ENCODE measurements at regions not wholly inside any gene's neighbourhood (a gene's known extent, or its start where the extent isn't known, plus 50 kb on each side); places are given as distances from the start of the nearest gene placed in this dataset.
"Not testable (repeated sequence)": the region's sequence is repeated elsewhere in the genome, so short reads cannot be mapped to it uniquely, and the experiment has no call there.

- no peak for DNase-seq (ENCODE audit: low spot score)
These were observed 204.5 kb upstream of the LRATD1 start for GRCh38 chr2:14428056-14428455.

GRCh38 chr2:14433946-14434495, 198.5 kb upstream of the LRATD1 start:
- DNase-seq (ENCODE audit: low spot score) = no peak

GRCh38 chr2:14445670-14446069, 186.8 kb upstream of the LRATD1 start:
- DNase-seq (ENCODE audit: low spot score) = no peak

- no peak for DNase-seq (ENCODE audit: low spot score)
These were observed 184.2 kb upstream of the LRATD1 start for GRCh38 chr2:14448340-14448739.

GRCh38 chr2:14451312-14451711, 181.2 kb upstream of the LRATD1 start:
- no peak for DNase-seq (ENCODE audit: low spot score)

- DNase-seq (ENCODE audit: low spot score) = no peak
These were observed 178.3 kb upstream of the LRATD1 start for GRCh38 chr2:14454202-14454601.

- DNase-seq (ENCODE audit: low spot score) = no peak
These were observed 172.7 kb upstream of the LRATD1 start for GRCh38 chr2:14459786-14460325.

- no peak for DNase-seq (ENCODE audit: low spot score)
These were observed 156.5 kb upstream of the LRATD1 start for GRCh38 chr2:14475994-14476393.

GRCh38 chr2:14479486-14479885, 153.0 kb upstream of the LRATD1 start:
- no peak for DNase-seq (ENCODE audit: low spot score)

GRCh38 chr2:14480120-14480519, 152.4 kb upstream of the LRATD1 start:
- no peak for DNase-seq (ENCODE audit: low spot score)

- no peak for DNase-seq (ENCODE audit: low spot score)
These were observed 151.6 kb upstream of the LRATD1 start for GRCh38 chr2:14480906-14481305.

GRCh38 chr2:14492920-14493503, 139.5 kb upstream of the LRATD1 start:
- DNase-seq (ENCODE audit: low spot score) = no peak

GRCh38 chr2:14494759-14495158, 137.8 kb upstream of the LRATD1 start:
- DNase-seq (ENCODE audit: low spot score) = no peak

GRCh38 chr2:14501061-14501460, 131.5 kb upstream of the LRATD1 start:
- DNase-seq (ENCODE audit: low spot score) = no peak

GRCh38 chr2:14506955-14507354, 125.6 kb upstream of the LRATD1 start:
- DNase-seq (ENCODE audit: low spot score) = not testable (repeated sequence)

GRCh38 chr2:14511541-14511940, 121.0 kb upstream of the LRATD1 start:
- DNase-seq (ENCODE audit: low spot score) = no peak

GRCh38 chr2:14513903-14514302, 118.6 kb upstream of the LRATD1 start:
- no peak for DNase-seq (ENCODE audit: low spot score)

GRCh38 chr2:14516844-14517243, 115.7 kb upstream of the LRATD1 start:
- no peak for DNase-seq (ENCODE audit: low spot score)

GRCh38 chr2:14517731-14518130, 114.8 kb upstream of the LRATD1 start:
- DNase-seq (ENCODE audit: low spot score) = no peak

- DNase-seq (ENCODE audit: low spot score) = no peak
These were observed 112.1 kb upstream of the LRATD1 start for GRCh38 chr2:14520385-14520945.

GRCh38 chr2:14524041-14524802, 108.3 kb upstream of the LRATD1 start:
- no peak for DNase-seq (ENCODE audit: low spot score)

- DNase-seq (ENCODE audit: low spot score) = no peak
These were observed 107.8 kb upstream of the LRATD1 start for GRCh38 chr2:14524803-14525080.

GRCh38 chr2:14530506-14530905, 102.0 kb upstream of the LRATD1 start:
- DNase-seq (ENCODE audit: low spot score) = no peak

Measured in activated CD4-positive, alpha-beta T cell treated with anti-CD3 and anti-CD28 coated beads, Interleukin-2, Interleukin-4, amounts not matched to agents 100 ng/mL and 50 ng/mL, durations not matched to agents 16 hours and 8 hours (primary cell).